Activated naive CD4-positive, alpha-beta T cell treated with Interleukin-2 at 50 U/mL for 16 hours (primary cell): ENCODE measurements at regions not wholly inside any gene's neighbourhood (a gene's known extent, or its start where the extent isn't known, plus 50 kb on each side); places are given as distances from the start of the nearest gene placed in this dataset.

Source experiments
- DNase-seq: peaks from one replicate; pipeline ENCODE4 v3.0.0-alpha.2; 2020

GRCh38 chr3:40999682-41000081 is 199.6 kb upstream of the CTNNB1 start:
- DNase-seq, result no peak

GRCh38 chr3:41000471-41000870 is 198.8 kb upstream of the CTNNB1 start:
- no peak for DNase-seq

GRCh38 chr3:41001556-41001955 is 197.7 kb upstream of the CTNNB1 start:
- no peak for DNase-seq

- DNase-seq, result no peak
Measured at GRCh38 chr3:41002104-41002503, 197.2 kb upstream of the CTNNB1 start.

- DNase-seq, result no peak
Measured at GRCh38 chr3:41007399-41007798, 191.9 kb upstream of the CTNNB1 start.

- no peak for DNase-seq
Measured at GRCh38 chr3:41011854-41012253, 187.5 kb upstream of the CTNNB1 start.

GRCh38 chr3:41018855-41019254 is 180.4 kb upstream of the CTNNB1 start:
- DNase-seq, result no peak

GRCh38 chr3:41024031-41024836 is 175.1 kb upstream of the CTNNB1 start:
- DNase-seq, result no peak

GRCh38 chr3:41026394-41027177 is 172.7 kb upstream of the CTNNB1 start:
- no peak for DNase-seq

GRCh38 chr3:41029356-41029755 is 169.9 kb upstream of the CTNNB1 start:
- no peak for DNase-seq

- DNase-seq, result no peak
Measured at GRCh38 chr3:41030220-41030619, 169.1 kb upstream of the CTNNB1 start.

GRCh38 chr3:41031401-41031800 is 167.9 kb upstream of the CTNNB1 start:
- no peak for DNase-seq

GRCh38 chr3:41033956-41034519 is 165.3 kb upstream of the CTNNB1 start:
- DNase-seq, result no peak

- DNase-seq, result no peak
Measured at GRCh38 chr3:41035456-41036022, 163.8 kb upstream of the CTNNB1 start.

GRCh38 chr3:41037651-41038334 is 161.5 kb upstream of the CTNNB1 start:
- DNase-seq, result no peak

- no peak for DNase-seq
Measured at GRCh38 chr3:41040256-41040655, 159.0 kb upstream of the CTNNB1 start.

GRCh38 chr3:41041462-41041861 is 157.8 kb upstream of the CTNNB1 start:
- no peak for DNase-seq

- no peak for DNase-seq
Measured at GRCh38 chr3:41041899-41042298, 157.4 kb upstream of the CTNNB1 start.

- no peak for DNase-seq
Measured at GRCh38 chr3:41044523-41044922, 154.8 kb upstream of the CTNNB1 start.

- no peak for DNase-seq
Measured at GRCh38 chr3:41045491-41045890, 153.8 kb upstream of the CTNNB1 start.

- no peak for DNase-seq
Measured at GRCh38 chr3:41050144-41050543, 149.2 kb upstream of the CTNNB1 start.

- DNase-seq, result peak; percentile 5
Measured at GRCh38 chr3:41053220-41053619, 146.1 kb upstream of the CTNNB1 start.

GRCh38 chr3:41060106-41060505 is 139.2 kb upstream of the CTNNB1 start:
- DNase-seq, result no peak
